NCI-H524 (cell line): ENCODE measurements at regions not wholly inside any gene's neighbourhood (a gene's known extent, or its start where the extent isn't known, plus 50 kb on each side); places are given as distances from the start of the nearest gene placed in this dataset.
"Not testable (repeated sequence)": the region's sequence is repeated elsewhere in the genome, so short reads cannot be mapped to it uniquely, and the experiment has no call there.

Experiments
- DNase-seq, 2 experiments: peaks; one replicate each; lab custom pipeline; 2025; lab: John Stamatoyannopoulos, UW

GRCh38 chr7:66458991-66459390 lies 169.7 kb upstream of the KCTD7 start:
- not testable (repeated sequence) for DNase-seq

- DNase-seq = not testable (repeated sequence)
Measured at GRCh38 chr7:66459783-66460413, 168.8 kb upstream of the KCTD7 start.

GRCh38 chr7:66460921-66461361 lies 167.7 kb upstream of the KCTD7 start:
- no peak for DNase-seq

GRCh38 chr7:66461397-66461796 lies 167.3 kb upstream of the KCTD7 start:
- not testable (repeated sequence) for DNase-seq

GRCh38 chr7:66462831-66463230 lies 165.8 kb upstream of the KCTD7 start:
- not testable (repeated sequence) for DNase-seq

- no peak for DNase-seq
Measured at GRCh38 chr7:66464059-66464458, 164.6 kb upstream of the KCTD7 start.

- no peak for DNase-seq
Measured at GRCh38 chr7:66466081-66466600, 162.5 kb upstream of the KCTD7 start.

GRCh38 chr7:66467887-66468286 lies 160.8 kb upstream of the KCTD7 start:
- no peak for DNase-seq

- not testable (repeated sequence) for DNase-seq
Measured at GRCh38 chr7:66473064-66473463, 155.6 kb upstream of the KCTD7 start.

- DNase-seq = no peak
Measured at GRCh38 chr7:66474441-66474840, 154.2 kb upstream of the KCTD7 start.

- not testable (repeated sequence) for DNase-seq
Measured at GRCh38 chr7:66476056-66476455, 152.6 kb upstream of the KCTD7 start.

GRCh38 chr7:66477822-66478397 lies 150.8 kb upstream of the KCTD7 start:
- not testable (repeated sequence) for DNase-seq

GRCh38 chr7:66481229-66481628 lies 147.5 kb upstream of the KCTD7 start:
- not testable (repeated sequence) for DNase-seq

- DNase-seq = not testable (repeated sequence)
Measured at GRCh38 chr7:66489065-66489464, 139.6 kb upstream of the KCTD7 start.

GRCh38 chr7:66489741-66490140 lies 138.9 kb upstream of the KCTD7 start:
- DNase-seq = not testable (repeated sequence)

- DNase-seq = not testable (repeated sequence)
Measured at GRCh38 chr7:66490979-66491378, 137.7 kb upstream of the KCTD7 start.

- DNase-seq = not testable (repeated sequence)
Measured at GRCh38 chr7:66492405-66492804, 136.3 kb upstream of the KCTD7 start.

- peak; percentile 93 to 96 for DNase-seq
Measured at GRCh38 chr7:66493235-66494205, 135.2 kb upstream of the KCTD7 start.

- DNase-seq = no peak
Measured at GRCh38 chr7:66497346-66497745, 131.3 kb upstream of the KCTD7 start.

GRCh38 chr7:66500087-66500486 lies 128.6 kb upstream of the KCTD7 start:
- peak in 1 of 2 experiments; percentile 70 for DNase-seq

- no peak for DNase-seq
Measured at GRCh38 chr7:66502230-66503035, 126.2 kb upstream of the KCTD7 start.

GRCh38 chr7:66503036-66503370 lies 125.7 kb upstream of the KCTD7 start:
- DNase-seq = no peak
